Caki2 (cell line): ENCODE measurements at regions not wholly inside any gene's neighbourhood (a gene's known extent, or its start where the extent isn't known, plus 50 kb on each side); places are given as distances from the start of the nearest gene placed in this dataset.

ENCODE experiments used
- DNase-seq: peaks from one replicate; pipeline ENCODE4 v3.0.0-alpha.2; 2015; ENCODE audit warnings: low read depth
- in situ Hi-C: cut with HindIII; loops from 2 replicates; pipeline ENCODE4 v1.10.0; 2016; ENCODE audit warnings: low sequenced_read_pairs, low pct_unique_long_range_greater_than_20kb, mixed read lengths

GRCh38 chr13:79775830-79776229 is 294.9 kb downstream of the NDFIP2 start:
- DNase-seq, result peak; percentile 44
- in situ Hi-C loops, result no loop called here

GRCh38 chr13:79772811-79773210 is 291.9 kb downstream of the NDFIP2 start:
- no peak for DNase-seq
- in situ Hi-C loops, result no loop called here

GRCh38 chr13:79771493-79771892 is 290.5 kb downstream of the NDFIP2 start:
- in situ Hi-C loops, result no loop called here
- DNase-seq, result no peak

- in situ Hi-C loops, result no loop called here
- DNase-seq, result no peak
These were observed 289.1 kb downstream of the NDFIP2 start for GRCh38 chr13:79770056-79770455.

GRCh38 chr13:79767126-79767525 is 286.2 kb downstream of the NDFIP2 start:
- peak; percentile 60 for DNase-seq
- in situ Hi-C loops, result no loop called here

GRCh38 chr13:79765331-79765730 is 284.4 kb downstream of the NDFIP2 start:
- in situ Hi-C loops, result no loop called here
- no peak for DNase-seq

- in situ Hi-C loops, result no loop called here
- peak; percentile 49 for DNase-seq
These were observed 269.1 kb downstream of the NDFIP2 start for GRCh38 chr13:79749984-79750551.

- in situ Hi-C loops, result no loop called here
- DNase-seq, result peak; percentile 22
These were observed 268.6 kb downstream of the NDFIP2 start for GRCh38 chr13:79749566-79749965.

GRCh38 chr13:79745081-79745480 is 264.1 kb downstream of the NDFIP2 start:
- DNase-seq, result no peak
- in situ Hi-C loops, result no loop called here

- DNase-seq, result no peak
- in situ Hi-C loops, result no loop called here
These were observed 262.0 kb downstream of the NDFIP2 start for GRCh38 chr13:79742923-79743322.

- peak; percentile 18 for DNase-seq
- in situ Hi-C loops, result no loop called here
These were observed 260.0 kb downstream of the NDFIP2 start for GRCh38 chr13:79740991-79741390.

- DNase-seq, result no peak
- in situ Hi-C loops, result no loop called here
These were observed 255.4 kb downstream of the NDFIP2 start for GRCh38 chr13:79736356-79736755.

GRCh38 chr13:79735228-79735627 is 254.3 kb downstream of the NDFIP2 start:
- in situ Hi-C loops, result no loop called here
- no peak for DNase-seq

- in situ Hi-C loops, result no loop called here
- no peak for DNase-seq
These were observed 246.1 kb downstream of the NDFIP2 start for GRCh38 chr13:79727086-79727485.

- DNase-seq, result no peak
- in situ Hi-C loops, result no loop called here
These were observed 244.9 kb downstream of the NDFIP2 start for GRCh38 chr13:79725841-79726240.

GRCh38 chr13:79724348-79725103 is 243.6 kb downstream of the NDFIP2 start:
- DNase-seq, result peak; percentile 65
- in situ Hi-C loops, result no loop called here

- in situ Hi-C loops, result no loop called here
These were observed 242.6 kb downstream of the NDFIP2 start for GRCh38 chr13:79723519-79724024.

GRCh38 chr13:79722885-79723445 is 242.0 kb downstream of the NDFIP2 start:
- no peak for DNase-seq
- in situ Hi-C loops, result no loop called here

More at GRCh38 chr13:79723519-79724024, 242.6 kb downstream of the NDFIP2 start:
- no peak for DNase-seq

- in situ Hi-C loops, result no loop called here
- no peak for DNase-seq
These were observed 235.2 kb downstream of the NDFIP2 start for GRCh38 chr13:79716191-79716590.
